DMS 273 treated with DMSO at 0.1 percent for 48 hours (cell line): ENCODE measurements at regions not wholly inside any gene's neighbourhood (a gene's known extent, or its start where the extent isn't known, plus 50 kb on each side); places are given as distances from the start of the nearest gene placed in this dataset.

Experiments used
- DNase-seq: peaks from one replicate; lab custom pipeline; 2025; lab: John Stamatoyannopoulos, UW

DNA sequence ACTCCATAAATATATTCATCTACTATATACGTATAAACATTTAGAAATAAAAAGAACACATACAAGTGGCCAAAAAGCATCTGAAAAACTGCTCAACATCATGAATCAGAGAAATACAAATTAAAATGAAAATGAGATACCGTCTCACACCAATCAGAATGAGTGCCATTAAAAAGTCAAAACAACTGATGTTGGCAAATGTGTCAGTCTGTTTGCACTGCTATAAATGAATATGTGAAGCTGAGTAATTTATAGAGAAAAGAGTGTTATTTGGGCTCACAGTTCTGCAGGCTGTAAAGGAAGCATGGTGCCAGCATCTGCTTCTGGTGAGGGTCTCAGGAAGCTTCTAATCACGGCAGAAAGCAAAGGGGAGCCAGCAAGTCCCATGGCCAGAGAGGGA lies 620.3 kb upstream of the CCDC54 start:
- no peak for DNase-seq

DNA sequence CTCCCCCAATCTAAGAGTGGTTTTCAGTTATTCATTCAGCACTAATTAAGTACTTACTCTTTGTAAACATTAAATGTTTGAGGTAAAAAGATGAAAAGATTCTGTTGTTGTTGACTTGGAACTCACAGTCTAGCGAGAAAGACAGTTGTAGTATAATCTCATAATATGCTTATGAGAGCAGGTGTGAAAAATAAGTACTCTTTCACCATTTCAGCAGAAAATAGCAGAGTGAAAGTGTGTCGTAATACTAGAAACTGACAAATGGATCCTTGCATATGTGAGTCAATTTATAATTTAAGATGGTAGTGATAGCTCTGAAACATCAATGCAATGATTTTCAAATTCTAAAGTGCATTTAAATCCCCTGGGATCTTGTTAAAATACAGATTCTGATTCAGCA lies 618.8 kb upstream of the CCDC54 start:
- no peak for DNase-seq

DNA sequence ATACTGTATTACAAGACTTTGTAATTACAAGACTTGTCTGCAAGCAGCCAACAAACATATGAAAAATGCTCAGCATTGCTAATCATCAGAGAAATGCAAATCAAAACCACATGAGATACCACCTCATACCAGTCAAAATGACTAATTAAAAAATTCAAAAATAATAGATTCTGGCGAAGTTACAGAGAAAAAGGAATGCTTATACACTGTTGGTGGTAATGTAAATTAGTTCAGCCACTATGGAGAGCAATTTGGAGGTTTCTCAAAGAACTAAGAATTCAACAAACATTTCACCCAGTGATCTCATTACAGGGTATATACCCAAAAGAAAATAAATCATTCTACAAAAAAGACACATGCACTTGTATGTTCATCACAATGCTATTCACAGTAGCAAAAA lies 617.5 kb upstream of the CCDC54 start:
- DNase-seq, result no peak

DNA sequence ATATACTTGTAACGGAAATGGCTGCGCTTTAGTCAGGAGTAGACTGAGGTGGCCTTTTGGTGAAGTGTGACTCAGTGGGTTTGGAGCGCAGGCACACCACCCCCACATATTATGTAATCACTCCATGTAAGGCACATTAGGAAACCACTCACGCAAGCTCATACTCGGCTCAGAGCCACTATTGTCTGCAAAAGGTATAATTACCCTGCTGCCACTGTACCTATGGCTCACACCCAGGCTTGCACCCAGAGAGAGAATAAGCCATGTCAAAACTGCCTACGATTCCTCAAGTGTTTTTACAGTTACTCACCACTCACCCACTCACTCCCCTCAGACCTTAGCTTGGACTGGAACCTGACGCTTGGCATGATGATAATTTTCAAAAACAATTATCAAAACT lies 611.9 kb upstream of the CCDC54 start:
- DNase-seq, result no peak

DNA sequence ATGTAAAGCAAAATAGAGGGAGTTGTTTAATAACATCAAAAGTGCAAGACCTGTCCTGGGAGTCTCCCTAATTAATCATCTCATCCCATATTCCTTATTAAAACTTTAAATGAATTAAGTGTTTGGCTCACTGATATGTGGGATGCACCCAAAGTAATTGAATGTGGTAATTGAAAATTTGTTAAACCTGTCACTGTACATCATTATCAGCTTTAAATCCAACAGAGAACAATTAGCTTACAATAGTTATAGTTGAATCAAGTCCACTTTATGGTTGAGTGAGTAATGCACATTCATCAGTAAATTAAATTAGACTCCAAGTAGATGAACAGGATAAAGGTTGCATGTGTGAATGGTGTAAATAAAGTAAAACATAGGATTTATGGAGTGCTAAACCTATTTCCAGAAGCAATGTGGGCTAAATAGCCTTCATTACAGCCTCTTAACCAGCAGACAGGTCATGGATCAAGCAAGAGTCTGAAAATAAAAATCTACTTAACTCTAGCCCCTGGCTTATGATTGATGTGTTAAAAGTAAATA lies 608.2 kb upstream of the CCDC54 start:
- no peak for DNase-seq

DNA sequence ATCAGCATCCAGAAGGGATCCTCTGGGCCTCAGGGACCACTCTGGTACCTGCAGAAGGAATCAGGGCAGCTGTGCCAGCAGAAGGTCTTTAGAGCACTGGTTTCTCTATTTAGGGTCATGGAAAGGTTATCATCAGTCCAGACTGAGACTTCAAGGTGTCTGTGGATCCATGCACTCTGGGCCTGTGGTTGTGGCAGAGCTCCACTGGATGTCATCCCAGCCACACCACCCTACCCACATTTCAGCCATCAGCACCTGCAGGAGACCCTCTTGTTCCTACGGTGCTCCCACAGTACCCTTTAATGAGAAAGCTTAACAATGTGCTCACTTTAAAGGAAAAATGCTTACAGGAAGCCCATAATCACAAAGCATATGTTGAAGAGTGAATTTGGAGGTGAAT lies 603.4 kb upstream of the CCDC54 start:
- no peak for DNase-seq

DNA sequence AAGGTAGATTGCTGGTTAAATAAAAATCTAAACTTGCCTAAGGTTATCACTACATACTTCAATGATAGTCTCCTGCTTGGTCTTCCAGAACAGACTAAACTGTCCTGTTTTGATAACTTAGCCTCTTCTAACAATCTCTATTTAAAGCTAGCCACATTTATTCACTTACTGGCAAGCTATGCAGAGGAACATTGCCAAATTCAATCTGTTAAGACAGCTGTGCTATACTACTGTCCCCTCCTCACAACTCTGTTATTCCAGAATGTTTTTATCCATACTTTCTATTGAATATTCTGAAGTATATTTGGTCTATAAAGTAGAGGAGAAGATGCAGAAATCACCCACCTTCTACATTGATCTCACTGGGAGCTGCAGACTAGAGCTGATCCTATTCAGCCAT lies 594.0 kb upstream of the CCDC54 start:
- no peak for DNase-seq

DNA sequence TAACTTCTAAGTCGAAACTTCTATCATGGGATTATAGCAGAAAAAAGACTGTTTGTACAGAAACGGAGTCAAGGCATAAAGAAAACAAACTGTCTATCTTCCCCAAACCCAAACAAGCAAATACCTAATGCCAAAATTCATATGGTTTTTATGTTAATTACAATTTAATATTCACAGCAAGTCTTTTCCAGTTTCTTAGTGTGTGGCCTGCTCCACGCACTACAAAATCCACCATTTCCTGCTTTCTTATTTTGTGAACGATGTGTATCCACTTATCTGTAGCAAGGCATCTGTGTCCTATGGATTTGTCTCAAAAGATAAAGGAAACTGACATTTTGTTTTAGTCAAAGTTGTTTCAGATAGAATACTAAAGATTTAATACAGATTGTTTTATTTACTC lies 588.0 kb upstream of the CCDC54 start:
- no peak for DNase-seq

DNA sequence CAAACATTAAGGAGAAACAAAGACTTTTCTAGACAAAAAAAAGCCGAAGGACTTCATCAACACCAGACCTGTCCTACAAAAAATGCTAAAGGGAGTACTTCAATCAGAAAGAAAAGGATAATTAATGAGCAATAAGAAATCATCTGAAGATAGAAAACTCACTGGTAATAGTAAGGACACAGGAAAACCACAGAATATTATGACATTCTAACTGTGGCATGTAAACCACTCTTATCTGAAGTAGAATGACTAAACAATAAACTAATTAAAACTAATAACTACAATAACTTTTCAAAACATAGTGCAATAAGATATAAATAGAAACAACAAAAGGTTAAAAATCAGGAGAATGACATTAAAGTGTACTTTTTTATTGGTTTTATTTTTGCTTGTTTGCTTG lies 584.5 kb upstream of the CCDC54 start:
- DNase-seq, result no peak

DNA sequence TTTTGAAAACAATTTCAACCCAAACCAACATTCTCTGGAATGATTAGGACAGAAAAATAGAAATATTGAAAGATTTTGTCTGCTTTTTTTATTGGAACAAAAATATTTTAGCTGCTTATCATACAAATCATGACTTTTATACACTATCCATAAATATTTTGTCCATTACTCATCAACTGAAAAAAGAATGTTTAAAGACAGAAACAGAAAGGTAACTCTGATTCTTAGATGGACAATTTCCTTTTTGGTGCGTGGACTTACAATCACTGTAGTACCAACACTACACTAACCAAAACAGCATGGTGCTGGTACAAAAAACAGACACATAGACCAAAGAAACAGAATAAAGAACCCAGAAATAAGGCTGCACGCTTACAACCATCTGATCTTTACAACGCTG lies 582.8 kb upstream of the CCDC54 start:
- DNase-seq, result no peak

DNA sequence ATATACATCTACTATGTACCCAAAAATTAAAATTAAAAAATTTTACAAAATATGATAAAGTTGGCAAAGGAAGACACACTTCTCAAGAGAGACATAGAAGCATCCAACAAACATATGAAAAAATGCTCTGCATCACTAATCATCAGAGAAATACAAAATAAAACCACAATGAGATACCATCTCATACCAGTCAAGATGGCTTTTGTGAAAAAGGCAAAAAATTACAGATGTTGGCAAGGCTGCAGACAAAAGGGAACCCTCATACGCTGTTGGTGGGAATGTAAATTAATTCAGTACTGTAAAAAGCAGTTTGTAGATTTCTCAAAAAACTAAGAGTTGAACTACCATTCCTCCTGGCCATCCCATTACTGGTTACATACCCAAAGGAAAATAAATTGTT lies 581.7 kb upstream of the CCDC54 start:
- no peak for DNase-seq

DNA sequence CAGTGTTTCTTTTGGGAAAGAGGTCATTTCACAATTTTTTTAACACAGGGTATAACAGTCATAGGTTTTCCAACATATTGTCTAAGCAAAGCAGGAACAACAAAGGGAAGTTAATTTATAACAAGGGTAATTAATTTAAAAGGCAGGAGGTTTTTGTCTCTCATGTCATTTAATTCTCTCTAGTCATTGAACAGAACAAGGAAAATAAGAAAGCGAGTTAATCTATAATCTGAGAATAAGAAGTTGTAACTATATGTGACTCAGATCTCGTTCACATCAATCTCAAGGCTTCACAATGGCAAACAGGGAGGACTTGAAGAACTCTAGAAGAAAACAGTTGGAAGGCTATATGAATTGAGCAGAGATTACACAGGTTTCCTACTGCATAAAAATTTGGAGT lies 579.8 kb upstream of the CCDC54 start:
- no peak for DNase-seq

DNA sequence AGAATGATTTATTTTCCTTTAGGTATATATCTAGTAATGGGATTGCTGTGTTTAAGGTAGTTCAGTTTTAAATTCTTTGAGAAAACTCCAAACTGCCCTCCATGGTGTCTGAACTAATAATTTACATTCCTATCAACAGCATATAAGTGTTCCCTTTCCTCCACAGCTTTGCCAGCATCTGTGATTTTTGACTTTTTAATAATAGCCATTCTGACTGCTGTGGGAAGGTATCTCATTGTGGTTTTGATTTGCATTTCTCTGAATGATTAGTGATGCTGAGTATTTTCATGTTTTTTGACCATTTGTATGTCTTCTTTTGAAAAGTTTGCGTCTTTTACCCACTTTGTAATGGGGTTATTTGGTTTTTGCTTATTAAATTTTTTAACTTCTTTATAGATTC lies 571.6 kb upstream of the CCDC54 start:
- DNase-seq, result no peak

DNA sequence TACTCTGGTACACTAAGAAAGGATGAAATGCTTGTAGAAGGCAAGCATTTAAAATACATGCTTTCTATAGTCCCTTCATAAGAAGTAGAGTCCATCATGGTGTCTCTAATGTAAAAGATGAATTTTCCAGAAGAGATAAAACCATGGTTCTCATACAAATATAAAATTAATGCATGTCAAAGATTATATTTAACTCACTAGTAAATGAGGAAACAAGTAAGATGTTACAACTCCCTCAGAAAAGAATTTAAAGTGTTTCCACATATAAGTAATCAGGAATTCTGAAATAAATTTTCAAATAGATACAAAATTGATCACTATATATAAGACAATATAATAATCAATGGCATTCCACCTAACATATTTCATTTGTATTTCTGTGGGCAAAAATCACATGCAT lies 570.3 kb upstream of the CCDC54 start:
- DNase-seq, result no peak

DNA sequence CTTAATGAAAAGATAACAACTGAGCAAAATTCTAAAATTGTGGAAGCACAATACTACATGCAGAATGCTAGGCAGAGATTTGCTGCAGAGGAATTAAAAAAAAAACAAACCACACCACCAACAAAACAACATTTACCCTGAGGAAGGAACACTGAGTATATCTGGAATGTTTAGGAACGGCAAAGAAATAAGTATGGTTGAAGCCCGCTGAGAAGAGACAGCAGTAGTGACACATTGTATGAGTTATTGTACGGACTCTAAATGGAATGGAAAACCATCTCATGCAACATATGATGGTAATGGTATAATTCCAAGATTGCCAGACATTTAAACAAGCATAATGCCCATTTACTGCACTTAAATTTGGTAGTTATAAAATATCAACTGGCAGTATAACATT lies 568.2 kb upstream of the CCDC54 start:
- no peak for DNase-seq

DNA sequence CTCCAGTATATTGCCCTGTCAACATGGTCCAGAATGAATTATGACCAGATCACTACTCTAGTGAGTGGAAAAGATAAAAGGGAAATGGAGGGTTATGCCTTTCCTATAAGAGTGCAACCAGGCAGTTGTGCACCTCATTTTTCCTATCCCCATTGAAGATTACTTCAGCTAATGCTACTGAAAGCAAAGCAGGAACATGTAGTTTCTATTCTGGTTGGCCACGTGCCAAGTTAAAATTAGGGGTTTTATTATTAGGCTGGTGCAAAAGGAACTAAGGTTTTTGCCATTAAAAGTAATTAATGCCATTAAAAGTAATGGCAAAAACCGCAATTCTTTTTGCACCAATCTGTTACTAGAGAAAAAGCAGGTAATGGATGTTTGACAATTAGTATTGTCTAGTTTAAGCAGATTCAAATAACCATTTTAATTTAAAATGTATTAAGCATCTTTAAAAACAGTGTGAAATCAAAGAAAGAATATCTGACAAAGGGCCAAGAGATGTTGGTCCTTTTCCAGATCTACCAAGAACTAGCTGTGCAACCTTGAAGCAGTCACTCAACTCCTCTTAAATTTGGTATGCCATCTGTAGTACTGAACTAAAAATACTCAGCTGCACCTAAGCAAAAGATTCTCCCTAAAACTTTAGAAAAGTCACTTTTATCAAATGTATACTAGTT lies 567.5 kb upstream of the CCDC54 start:
- peak; percentile 82 for DNase-seq

DNA sequence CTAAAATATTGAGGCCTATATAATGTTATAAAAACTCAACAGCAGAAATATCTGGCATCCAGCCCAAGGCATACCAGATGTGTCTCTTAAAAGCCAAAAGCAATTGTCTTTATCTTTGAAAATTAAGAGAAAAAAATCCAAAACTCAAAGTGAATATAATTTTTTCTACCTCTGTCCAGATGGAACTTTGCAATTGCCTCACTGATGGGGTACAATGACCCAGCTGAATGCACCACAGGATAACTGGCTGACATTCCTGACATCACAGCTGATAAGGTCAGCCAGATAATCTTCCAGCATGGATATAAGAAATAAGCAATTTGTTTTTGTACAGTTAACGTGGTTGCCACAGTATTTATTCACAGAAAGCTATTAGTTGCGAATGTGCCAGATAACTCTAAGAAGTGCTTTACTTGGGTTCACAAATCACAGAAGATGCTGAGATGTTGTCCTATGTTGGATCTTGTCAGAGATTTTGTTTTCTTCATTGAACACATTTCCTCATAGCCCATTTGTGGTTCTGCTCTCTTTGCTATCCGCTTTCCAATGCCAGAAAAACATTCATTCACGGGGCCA lies 566.9 kb upstream of the CCDC54 start:
- DNase-seq, result peak; percentile 82

DNA sequence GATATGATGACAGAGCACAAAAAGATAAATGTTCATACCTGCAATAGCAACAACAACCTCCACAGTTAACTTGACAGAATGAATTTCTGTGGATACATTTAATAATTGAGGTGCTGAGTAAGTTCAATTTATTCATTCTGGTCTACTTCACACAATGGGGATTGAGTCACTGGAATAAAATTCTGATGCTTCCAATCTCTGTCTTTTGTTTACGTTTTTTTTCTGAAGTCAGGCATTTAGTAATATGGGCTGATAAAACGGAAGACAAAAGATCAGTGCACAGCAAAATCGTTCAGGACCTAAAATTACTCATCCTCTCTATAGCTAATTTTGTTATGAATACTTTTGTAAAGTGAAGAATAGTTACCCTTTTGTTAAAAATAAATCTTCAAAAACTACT lies 565.9 kb upstream of the CCDC54 start:
- no peak for DNase-seq

DNA sequence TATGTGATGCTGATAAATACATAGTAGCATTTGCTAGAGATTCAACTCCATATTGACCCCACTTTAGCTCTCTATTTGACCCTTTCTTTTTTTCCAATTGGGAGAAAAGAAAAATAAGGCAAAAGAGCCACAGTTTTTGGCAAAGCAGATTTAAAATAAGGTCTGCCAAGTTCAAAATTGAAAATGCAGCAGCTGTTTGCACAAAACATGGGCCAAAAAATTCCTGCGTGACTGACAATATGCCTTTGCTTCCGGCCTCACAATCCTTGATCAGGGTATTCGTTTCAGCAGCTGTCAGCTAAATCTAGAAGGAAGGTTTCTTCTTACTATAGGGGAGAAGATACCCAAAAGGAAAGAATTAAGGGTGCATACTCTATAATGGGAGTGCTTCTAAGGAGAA lies 563.5 kb upstream of the CCDC54 start:
- peak; percentile 84 for DNase-seq

DNA sequence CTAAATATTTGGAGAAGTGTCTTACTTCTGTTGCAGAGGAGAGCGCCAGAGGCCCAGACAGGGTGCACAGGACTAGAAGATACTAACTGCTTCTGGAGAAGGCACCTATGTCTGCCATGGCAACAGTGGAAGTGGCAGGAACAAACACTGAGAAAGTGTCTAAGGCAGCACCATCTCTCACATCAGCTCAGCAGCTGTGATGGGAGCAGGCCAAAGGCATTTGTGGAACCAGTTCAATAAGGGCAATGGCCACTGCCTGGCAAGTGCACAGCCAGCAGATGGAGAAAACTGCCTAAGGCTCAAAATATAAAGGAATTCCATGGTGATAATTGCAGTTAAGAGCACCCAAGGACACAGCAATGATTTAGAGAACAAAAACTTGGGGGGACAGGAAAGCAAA lies 563.0 kb upstream of the CCDC54 start:
- DNase-seq, result peak; percentile 84

DNA sequence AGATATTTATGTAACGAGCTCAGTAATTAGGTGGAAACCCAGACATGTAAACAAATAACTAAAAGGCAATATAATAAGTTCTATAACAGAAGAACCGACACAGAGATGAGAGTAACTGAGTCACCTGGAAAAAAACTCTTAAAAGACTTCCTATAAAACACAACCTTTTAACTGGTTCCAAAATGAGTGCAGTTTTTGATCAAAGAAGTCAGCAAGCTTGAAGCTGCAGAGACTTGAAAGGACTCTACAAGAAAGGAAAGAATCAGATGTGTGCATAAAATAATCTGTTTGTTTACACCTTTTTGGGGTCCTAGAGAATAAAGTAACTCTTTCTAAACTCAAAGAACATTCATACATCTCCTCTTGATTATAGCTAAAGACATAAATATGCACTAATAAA lies 560.4 kb upstream of the CCDC54 start:
- DNase-seq, result no peak

DNA sequence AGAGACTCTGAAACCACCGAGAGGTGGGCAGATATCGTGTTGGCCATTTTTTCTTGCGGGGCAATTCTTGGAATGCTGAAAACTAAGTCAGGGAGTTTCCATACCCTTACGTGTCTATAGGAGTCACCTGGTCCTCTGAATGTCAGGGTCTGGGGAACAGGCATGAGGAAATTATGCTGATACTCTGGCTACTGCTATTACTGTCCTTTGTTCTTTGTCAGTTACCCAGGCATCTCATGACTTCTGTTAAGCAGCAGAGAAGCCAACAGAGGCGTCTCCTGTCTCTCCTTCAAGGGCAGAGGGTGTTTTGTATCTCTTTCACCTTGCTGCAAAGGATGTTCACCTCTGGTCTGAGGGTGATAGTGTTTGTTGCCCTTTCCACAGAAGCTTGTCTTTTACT lies 559.5 kb upstream of the CCDC54 start:
- no peak for DNase-seq

DNA sequence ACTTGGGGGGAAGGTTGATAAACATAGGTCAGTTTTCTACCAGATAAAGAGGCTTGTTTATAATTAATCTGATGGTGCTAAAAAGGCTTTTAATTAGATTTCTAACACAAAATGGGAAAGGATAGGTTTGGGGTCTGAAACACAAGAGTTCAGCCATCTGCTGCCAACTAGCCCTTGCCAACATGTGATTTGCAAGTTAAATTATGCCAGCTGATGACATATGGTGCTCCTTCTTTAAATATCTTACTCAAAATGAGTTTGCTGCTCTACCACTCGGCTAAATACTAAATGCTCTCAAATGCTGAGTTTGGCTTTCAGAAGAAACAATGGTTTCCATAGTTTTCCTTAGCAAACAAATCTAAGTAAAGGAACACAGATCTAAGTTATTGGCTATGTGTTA lies 557.8 kb upstream of the CCDC54 start:
- DNase-seq, result peak; percentile 98

DNA sequence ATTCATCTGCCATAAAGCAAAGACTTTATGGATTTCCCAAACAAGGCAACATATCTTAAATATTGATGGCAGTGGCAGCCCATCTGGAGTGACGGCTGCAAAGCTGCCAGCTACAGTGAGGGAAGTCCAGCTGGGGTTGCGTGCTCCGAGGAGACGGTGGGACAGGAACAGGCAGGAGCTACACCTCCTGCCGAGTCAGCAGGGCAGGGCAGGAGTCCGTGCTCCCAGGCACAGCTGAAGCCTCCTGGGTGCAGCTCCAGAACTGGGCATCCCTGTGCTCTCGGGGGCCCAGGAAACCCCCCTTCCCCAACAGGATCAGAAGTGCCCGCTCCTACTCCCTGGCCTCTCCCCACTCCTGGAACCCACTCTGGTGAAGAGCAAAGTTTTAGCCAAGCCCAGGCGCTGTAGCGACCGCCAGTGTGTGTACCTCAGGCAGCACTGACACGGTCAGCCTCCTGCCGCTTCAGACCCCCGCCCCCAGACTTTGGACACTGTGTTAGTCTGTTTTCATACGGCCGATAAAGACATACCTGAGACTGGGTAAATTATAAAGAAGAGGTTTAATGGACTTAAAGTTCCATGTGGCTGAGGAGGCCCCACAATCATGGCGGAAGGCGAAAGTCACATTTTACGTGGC lies 556.4 kb upstream of the CCDC54 start:
- peak; percentile 85 for DNase-seq
